ENCODE measurements at regions not wholly inside any gene's neighbourhood (a gene's known extent, or its start where the extent isn't known, plus 50 kb on each side); places are given as distances from the start of the nearest gene placed in this dataset.

GRCh38 chr7:13496976-13497375, 492.5 kb downstream of the ETV1 start:
- in situ Hi-C loops (cut with HindIII; ENCODE audit: low sequenced_read_pairs), result no loop called here

DNA sequence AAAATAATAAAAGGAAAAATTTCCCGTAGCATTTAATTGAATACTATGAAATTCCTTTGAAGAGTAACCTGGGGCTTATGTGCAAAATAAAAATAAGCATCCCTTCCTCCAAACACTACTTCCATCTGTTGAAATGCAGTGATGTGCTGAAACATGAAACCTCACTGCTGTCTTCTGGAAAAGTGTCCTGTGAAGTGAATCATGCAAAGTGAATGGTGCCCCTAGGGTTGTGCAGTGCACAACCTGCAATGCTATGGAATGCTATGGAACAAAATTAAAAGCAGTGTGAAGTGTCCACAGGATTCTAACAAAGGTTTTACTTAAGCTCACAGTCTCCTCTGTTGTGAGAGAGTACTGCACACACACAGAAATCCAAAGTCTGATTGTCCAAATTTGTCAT, 480.9 kb downstream of the ETV1 start:
- in situ Hi-C loops (cut with HindIII; ENCODE audit: low sequenced_read_pairs), result no loop called here

DNA sequence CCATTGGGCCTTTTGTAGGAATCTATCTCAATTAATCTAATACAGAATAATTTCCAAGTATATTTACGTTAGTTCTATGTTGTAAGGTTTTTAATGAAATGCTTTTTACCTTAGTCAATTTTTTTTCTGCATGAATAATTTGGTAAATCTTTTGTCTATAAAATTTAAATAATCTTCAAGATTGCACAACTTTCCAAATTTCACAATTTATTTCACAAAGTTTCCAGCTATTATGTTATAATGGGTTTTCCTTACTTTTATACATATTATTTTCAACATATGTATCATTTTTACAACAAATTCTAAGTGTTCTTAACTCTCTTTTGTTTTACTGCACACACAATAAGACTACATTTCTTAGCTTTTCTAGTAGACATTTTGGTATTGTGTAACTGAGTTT, 470.7 kb downstream of the ETV1 start:
- in situ Hi-C loops (cut with HindIII; ENCODE audit: low sequenced_read_pairs), result no loop called here

DNA sequence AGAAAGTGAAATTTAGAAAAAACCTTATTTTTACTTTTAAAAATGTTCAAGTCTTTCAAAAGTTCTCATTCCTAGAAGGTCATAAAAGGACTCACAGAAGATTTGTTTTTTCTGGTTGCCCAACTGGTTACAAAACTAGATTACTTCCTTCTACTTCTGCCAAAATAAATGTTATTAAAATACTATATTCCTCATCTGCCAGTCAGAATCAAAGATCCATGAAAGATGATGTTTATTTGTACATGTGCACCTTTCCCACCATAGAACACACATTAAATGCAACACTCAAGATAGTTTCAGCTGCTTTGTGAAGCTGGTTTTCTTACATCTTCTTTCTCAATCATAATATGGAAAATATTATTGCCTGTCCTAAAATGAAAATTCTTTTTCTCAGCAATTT, 465.4 kb downstream of the ETV1 start:
- in situ Hi-C loops (cut with HindIII; ENCODE audit: low sequenced_read_pairs), result no loop called here

GRCh38 chr7:13532028-13532753, 457.3 kb downstream of the ETV1 start:
- in situ Hi-C loops (cut with HindIII; ENCODE audit: low sequenced_read_pairs), result no loop called here

GRCh38 chr7:13538669-13539068, 450.8 kb downstream of the ETV1 start:
- in situ Hi-C loops (cut with HindIII; ENCODE audit: low sequenced_read_pairs), result no loop called here

- in situ Hi-C loops (cut with HindIII; ENCODE audit: low sequenced_read_pairs), result no loop called here
Observed at GRCh38 chr7:13540429-13540828, 449.0 kb downstream of the ETV1 start.

DNA sequence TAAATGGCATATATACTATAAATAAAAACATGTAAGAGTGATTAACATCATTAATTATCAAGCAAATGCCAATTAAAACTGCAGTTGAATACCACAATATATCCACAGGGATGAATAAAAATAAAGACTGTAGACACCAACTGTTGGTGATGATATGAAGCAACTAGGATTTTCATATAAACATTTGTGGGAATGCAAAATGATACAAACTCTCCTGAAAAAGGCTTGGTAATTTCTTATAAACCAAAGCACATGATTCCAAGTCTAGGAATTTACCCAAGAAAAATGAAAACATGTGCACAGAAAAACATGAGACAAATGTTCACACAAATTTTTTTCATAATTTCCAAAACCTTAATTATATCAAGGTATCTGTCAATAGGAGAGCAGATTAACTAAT, 448.1 kb downstream of the ETV1 start:
- in situ Hi-C loops (cut with HindIII; ENCODE audit: low sequenced_read_pairs), result no loop called here

GRCh38 chr7:13542451-13542850, 447.0 kb downstream of the ETV1 start:
- in situ Hi-C loops (cut with HindIII; ENCODE audit: low sequenced_read_pairs), result no loop called here

DNA sequence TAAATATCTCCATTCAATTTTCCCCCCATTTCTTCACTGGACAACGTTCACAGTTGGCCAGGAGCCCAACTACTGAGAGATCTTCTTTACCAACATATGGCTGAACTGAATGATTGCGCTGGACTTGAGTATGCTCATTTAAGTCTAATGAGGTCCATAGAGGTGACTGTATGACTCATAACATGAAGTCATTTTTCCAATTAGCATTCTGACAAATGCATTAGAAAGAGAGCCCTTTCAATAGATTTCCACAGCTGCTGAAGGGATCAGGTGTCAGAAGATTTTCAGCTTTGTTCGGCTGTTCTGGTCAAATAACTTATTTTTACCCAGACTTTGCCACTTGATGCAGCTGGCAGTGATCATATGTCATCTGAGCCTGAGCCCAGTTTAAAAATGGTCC, 438.0 kb downstream of the ETV1 start:
- in situ Hi-C loops (cut with HindIII; ENCODE audit: low sequenced_read_pairs), result no loop called here

- in situ Hi-C loops (cut with HindIII; ENCODE audit: low sequenced_read_pairs), result no loop called here
Observed at GRCh38 chr7:13560441-13560840, 429.0 kb downstream of the ETV1 start.

GRCh38 chr7:13563257-13563656, 426.2 kb downstream of the ETV1 start:
- in situ Hi-C loops (cut with HindIII; ENCODE audit: low sequenced_read_pairs), result no loop called here

GRCh38 chr7:13563680-13564079, 425.8 kb downstream of the ETV1 start:
- in situ Hi-C loops (cut with HindIII; ENCODE audit: low sequenced_read_pairs), result no loop called here

- in situ Hi-C loops (cut with HindIII; ENCODE audit: low sequenced_read_pairs), result no loop called here
Observed at GRCh38 chr7:13577566-13578145, 411.8 kb downstream of the ETV1 start.

DNA sequence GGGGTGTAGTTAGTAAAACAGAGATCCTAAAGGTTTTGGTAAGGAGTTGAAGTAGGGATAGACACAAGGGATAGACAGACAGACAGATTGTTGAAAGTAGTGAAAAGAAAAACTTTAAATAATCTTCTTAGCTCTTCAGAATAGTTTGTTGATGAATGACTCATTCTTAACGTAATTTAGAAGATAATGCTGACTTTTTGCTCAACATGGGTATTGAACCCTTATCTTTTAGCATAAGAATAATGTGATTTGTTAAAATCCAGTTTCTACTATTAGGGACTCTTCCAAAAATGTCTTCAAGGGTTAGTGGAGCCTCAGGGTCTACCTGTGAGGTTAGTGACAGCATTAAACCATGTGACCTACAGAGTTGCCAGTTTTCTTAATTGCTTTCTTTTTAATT, 411.2 kb downstream of the ETV1 start:
- in situ Hi-C loops (cut with HindIII; ENCODE audit: low sequenced_read_pairs), result no loop called here

DNA sequence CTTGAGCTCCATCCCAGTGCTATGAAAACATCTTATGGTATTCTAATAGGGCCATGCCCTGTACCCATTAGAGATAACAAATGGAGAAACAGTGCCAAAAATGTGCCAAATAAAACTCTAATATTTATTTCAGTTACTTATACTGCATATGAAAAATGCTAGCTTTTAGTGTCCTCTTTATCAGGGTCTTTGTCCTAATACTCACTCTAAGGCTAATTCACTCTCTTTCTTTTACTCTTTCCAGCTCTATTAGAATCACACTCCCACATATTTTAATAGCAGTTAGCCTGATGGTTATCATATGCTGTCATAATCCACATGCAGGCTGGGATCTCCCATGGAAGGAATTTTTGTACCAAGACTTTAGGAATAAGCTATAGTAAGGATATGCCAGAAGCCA, 408.4 kb downstream of the ETV1 start:
- in situ Hi-C loops (cut with HindIII; ENCODE audit: low sequenced_read_pairs), result no loop called here

DNA sequence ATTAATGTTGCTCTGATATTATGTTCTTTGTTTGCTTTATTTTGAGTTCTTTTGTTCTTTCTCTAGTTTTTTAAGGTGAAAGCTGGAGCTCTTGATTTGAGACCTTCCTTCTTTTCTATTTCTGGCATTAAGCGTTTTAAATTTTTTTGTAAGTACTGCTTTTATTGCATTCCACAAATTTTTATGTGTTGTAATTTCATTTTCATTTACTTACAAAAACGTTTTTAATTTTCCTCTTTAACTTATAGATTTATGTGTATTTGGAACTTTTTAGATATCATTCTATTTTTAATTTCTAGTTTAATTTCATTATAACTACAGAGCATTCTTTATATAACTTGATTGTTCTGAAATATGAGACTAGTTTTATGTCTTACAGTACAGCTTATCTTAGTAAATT, 395.6 kb downstream of the ETV1 start:
- in situ Hi-C loops (cut with HindIII; ENCODE audit: low sequenced_read_pairs), result no loop called here

DNA sequence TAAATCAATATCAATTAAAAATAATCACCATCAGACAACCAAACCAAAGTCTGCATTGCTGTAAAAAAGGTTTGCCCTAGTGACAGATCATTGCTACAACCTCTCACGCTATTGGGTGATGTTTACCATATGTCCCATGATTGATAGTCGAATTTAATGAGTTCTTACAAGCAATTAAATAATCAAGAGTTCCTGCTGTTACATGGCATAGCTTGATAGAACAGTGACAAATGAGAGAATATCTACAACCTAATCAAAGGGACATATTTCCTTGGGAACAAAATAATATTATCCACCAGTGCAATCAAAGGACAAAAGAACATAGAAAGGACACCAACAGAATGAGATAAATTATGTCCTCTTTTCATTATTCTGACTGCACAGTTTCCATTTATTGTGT, 387.4 kb downstream of the ETV1 start:
- in situ Hi-C loops (cut with HindIII; ENCODE audit: low sequenced_read_pairs), result no loop called here

DNA sequence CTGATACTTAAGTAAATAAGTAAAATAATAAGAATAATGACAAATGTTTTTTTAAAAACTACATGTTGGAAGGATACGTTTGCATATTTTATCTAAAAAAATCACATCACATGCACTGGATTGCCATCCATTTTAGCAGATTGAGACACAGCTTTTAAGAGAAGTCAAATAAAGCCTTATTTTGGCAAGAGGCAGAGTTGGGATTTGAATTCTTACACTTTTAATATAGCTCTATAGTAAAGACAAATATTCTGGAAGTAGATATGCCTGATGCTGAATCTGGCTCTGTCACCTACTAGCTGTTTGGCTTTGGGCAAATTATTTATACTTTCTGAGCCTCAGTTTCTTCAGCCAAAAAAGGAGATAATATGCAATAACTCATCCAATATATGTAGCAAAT, 386.4 kb downstream of the ETV1 start:
- in situ Hi-C loops (cut with HindIII; ENCODE audit: low sequenced_read_pairs), result no loop called here

GRCh38 chr7:13603661-13604060, 385.8 kb downstream of the ETV1 start:
- in situ Hi-C loops (cut with HindIII; ENCODE audit: low sequenced_read_pairs), result no loop called here

DNA sequence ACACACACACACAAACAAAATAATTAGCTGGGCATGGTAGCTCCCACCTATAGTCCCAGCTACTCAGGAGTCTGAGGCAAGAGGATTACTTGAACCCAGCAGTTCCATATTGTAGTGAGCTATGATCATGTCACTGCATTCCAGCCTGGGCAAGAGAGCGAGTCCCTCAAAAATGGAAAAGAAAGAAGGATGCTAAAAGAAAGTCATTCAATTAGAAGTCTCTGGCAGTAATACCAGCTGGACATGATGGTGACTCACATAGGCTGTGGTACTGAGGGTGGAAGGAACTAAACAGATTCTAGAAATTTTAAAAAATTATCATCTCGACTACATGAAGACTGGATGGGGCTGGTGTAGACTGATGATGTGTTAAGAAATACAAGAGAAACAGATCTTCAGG, 385.3 kb downstream of the ETV1 start:
- in situ Hi-C loops (cut with HindIII; ENCODE audit: low sequenced_read_pairs), result no loop called here

DNA sequence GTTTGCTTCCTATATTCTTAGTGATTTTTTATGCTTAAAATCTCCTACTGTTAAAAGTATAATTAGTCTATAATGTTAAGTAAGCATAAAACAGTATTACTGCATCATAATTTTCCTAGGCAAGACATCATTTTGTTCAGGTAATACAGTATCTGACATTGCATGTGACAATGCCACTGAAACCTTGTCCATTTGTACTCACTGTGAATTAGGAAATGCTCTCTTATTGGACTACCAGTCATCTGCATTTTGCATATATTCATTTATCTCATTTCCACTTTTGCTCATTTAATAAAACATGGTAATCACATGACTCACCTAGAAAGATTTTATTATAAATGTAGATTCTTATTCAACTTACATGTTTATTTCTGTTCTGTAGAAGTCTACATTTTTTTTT, 379.1 kb downstream of the ETV1 start:
- in situ Hi-C loops (cut with HindIII; ENCODE audit: low sequenced_read_pairs), result no loop called here

DNA sequence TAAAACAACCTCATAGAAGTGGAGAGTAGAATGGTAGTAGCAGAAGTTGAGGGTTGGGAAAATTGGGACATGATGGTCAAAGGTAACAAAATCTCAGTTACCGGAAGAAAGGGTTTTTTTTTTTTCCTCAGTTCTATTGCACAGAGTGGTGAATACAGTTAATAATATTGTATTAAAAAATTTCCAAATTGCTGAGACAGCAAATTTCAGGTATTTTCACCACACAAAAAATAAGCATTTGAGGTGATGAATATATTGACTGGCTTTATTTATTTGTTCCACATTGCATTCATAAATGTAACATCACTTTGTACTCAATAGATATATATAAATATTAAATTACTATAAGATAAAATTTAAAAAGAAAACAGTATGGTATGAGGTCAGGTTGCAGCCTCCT, 373.8 kb downstream of the ETV1 start:
- in situ Hi-C loops (cut with HindIII; ENCODE audit: low sequenced_read_pairs), result no loop called here
